IMR-90 (cell line): ENCODE measurements at regions not wholly inside any gene's neighbourhood (a gene's known extent, or its start where the extent isn't known, plus 50 kb on each side); places are given as distances from the start of the nearest gene placed in this dataset.

Experiments
- ATAC-seq: fragments of 200-7000 bp; cut with Tn5 transposase; 2 replicates; pipeline ENCODE4 v1.9.1; 2020; ENCODE audit warnings: low read depth, mild to moderate bottlenecking, moderate library complexity
- BruUV-seq: library from RNA; stranded (reverse); fragments of 400-500 nt; replicated peaks from 2 replicates; lab custom pipeline; 2021; lab: Mats Ljungman, UMichigan
- CTCF ChIA-PET: fragments of 300-600 bp; formaldehyde crosslinking; extraction: SDS; loops from one replicate; lab custom pipeline; 2021; ENCODE audit warnings: antibody characterized with exemption; lab: Yijun Ruan, JAX
- POLR2A ChIA-PET: fragments of 300-600 bp; sonication (Branson Sonifier 250); formaldehyde crosslinking; loops from one replicate; lab custom pipeline; 2022; ENCODE audit warnings: antibody characterized with exemption; ENCODE audit not compliant: unreplicated experiment; lab: Charles Lee
- DNase-seq: peaks from one replicate; pipeline ENCODE4 v3.0.0; 2013
- H2AFZ ChIP-seq: replicated peaks from 2 replicates; pipeline ENCODE3; 2013; ENCODE audit warnings: low read length, mild to moderate bottlenecking; ENCODE audit not compliant: poor library complexity
- H2AK5ac ChIP-seq: 2 replicates; pipeline ENCODE4 v1.6.1; 2013; ENCODE audit warnings: low read depth, low read length, inconsistent platforms
- H2AK9ac ChIP-seq: replicated peaks from 2 replicates; pipeline ENCODE3; 2013; ENCODE audit warnings: mild to moderate bottlenecking, low read depth, low read length, moderate library complexity; ENCODE audit not compliant: poor library complexity
- H2BK120ac ChIP-seq: 2 replicates; pipeline ENCODE4 v1.6.1; 2013; ENCODE audit warnings: low read depth, low read length, inconsistent platforms
- H2BK15ac ChIP-seq: 3 replicates; pipeline ENCODE4 v1.6.1; 2013; ENCODE audit warnings: low read depth, low read length, inconsistent platforms
- H2BK20ac ChIP-seq: 2 replicates; pipeline ENCODE4 v1.6.1; 2013; ENCODE audit warnings: low read depth, mild to moderate bottlenecking, inconsistent platforms, low read length, moderate library complexity
- H2BK5ac ChIP-seq: 2 replicates; pipeline ENCODE4 v1.6.1; 2013; ENCODE audit warnings: mild to moderate bottlenecking, low read depth, low read length, inconsistent platforms; ENCODE audit not compliant: poor library complexity, severe bottlenecking
- H3K14ac ChIP-seq: replicated peaks from 2 replicates; pipeline ENCODE4 v1.6.1; 2013; ENCODE audit warnings: low read depth, low read length, inconsistent platforms
- H3K18ac ChIP-seq: 2 replicates; pipeline ENCODE4 v1.6.1; 2013; ENCODE audit warnings: low read depth, low read length, control low read depth
- H3K23ac ChIP-seq: 2 replicates; pipeline ENCODE4 v1.6.1; 2013; ENCODE audit warnings: low read depth, low read length, inconsistent platforms
- H3K27ac ChIP-seq: 2 replicates; pipeline ENCODE4 v1.5.1; 2013; ENCODE audit warnings: mild to moderate bottlenecking, control low read depth, low read length; ENCODE audit not compliant: insufficient read depth
- H3K27me3 ChIP-seq: 2 replicates; pipeline ENCODE4 v1.6.1; 2013; ENCODE audit warnings: low read length; ENCODE audit not compliant: control insufficient read depth, insufficient read depth
- H3K36me3 ChIP-seq: 2 replicates; pipeline ENCODE4 v1.6.1; 2013; ENCODE audit warnings: low read length, mixed read lengths; ENCODE audit not compliant: control insufficient read depth, insufficient read depth
- H3K4ac ChIP-seq: 2 replicates; pipeline ENCODE4 v1.6.1; 2013; ENCODE audit warnings: low read depth, low read length, inconsistent platforms
- H3K4me1 ChIP-seq: 2 replicates; pipeline ENCODE4 v1.6.1; 2013; ENCODE audit warnings: low read length, mixed read lengths; ENCODE audit not compliant: control insufficient read depth, insufficient read depth
- H3K4me2 ChIP-seq: 2 replicates; pipeline ENCODE4 v1.6.1; 2013; ENCODE audit warnings: low read depth, mild to moderate bottlenecking, control low read depth, low read length, moderate library complexity
- H3K4me3 ChIP-seq: 2 replicates; pipeline ENCODE4 v1.5.1; 2013; ENCODE audit warnings: low read depth, mild to moderate bottlenecking, control low read depth, low read length, moderate library complexity; ENCODE audit not compliant: insufficient read depth
- H3K56ac ChIP-seq: 2 replicates; pipeline ENCODE4 v1.6.1; 2013; ENCODE audit warnings: low read length, inconsistent platforms; ENCODE audit not compliant: insufficient read depth; ENCODE audit errors: extremely low read depth
- H3K79me1 ChIP-seq, 2 experiments: 2 replicates each; pipeline ENCODE4 v1.6.1; 2013; ENCODE audit warnings: low read length in 2 of 2, inconsistent platforms in 1 of 2, low read depth in 1 of 2
- H3K9ac ChIP-seq: 2 replicates; pipeline ENCODE4 v1.6.1; 2013; ENCODE audit warnings: low read depth, low read length, control low read depth
- H3K9me1 ChIP-seq: 2 replicates; pipeline ENCODE4 v1.6.1; 2013; ENCODE audit warnings: low read length, inconsistent platforms; ENCODE audit not compliant: insufficient read depth
- H3K9me3 ChIP-seq: 2 replicates; pipeline ENCODE4 v1.6.1; 2013; ENCODE audit warnings: low read length; ENCODE audit not compliant: control insufficient read depth, insufficient read depth
- H4K20me1 ChIP-seq: 2 replicates; pipeline ENCODE4 v1.6.1; 2013; ENCODE audit warnings: low read length, inconsistent platforms; ENCODE audit not compliant: insufficient read depth
- H4K5ac ChIP-seq: 2 replicates; pipeline ENCODE4 v1.6.1; 2013; ENCODE audit warnings: mild to moderate bottlenecking, low read depth, low read length, control low read depth
- H4K8ac ChIP-seq, 2 experiments: 2 replicates each; pipeline ENCODE4 v1.6.1; 2013; ENCODE audit warnings: low read depth in 2 of 2, low read length in 2 of 2, control low read depth in 1 of 2, inconsistent platforms in 1 of 2
- H4K91ac ChIP-seq: 2 replicates; pipeline ENCODE4 v1.6.1; 2013; ENCODE audit warnings: low read depth, low read length, inconsistent platforms; ENCODE audit not compliant: insufficient read depth
- CEBPB ChIP-seq: IDR thresholded peaks from 2 replicates; pipeline ENCODE4 v1.6.1; 2012; ENCODE audit warnings: low read depth, low read length, improper control_type of control experiment
- CHD1 ChIP-seq: IDR thresholded peaks from 2 replicates; pipeline ENCODE4 v1.6.1; 2012; ENCODE audit warnings: low read depth, low read length, improper control_type of control experiment
- NFE2L2 ChIP-seq: fragments of 150-350 bp; IDR thresholded peaks from 2 replicates; pipeline ENCODE4 v1.6.1; 2016; ENCODE audit warnings: low read depth, mild to moderate bottlenecking, low read length
- RAD21 ChIP-seq: IDR thresholded peaks from 2 replicates; pipeline ENCODE4 v1.6.1; 2012; ENCODE audit warnings: low read length, improper control_type of control experiment
- SMC3 ChIP-seq: fragments of 150-350 bp; IDR thresholded peaks from 2 replicates; pipeline ENCODE4 v1.6.1; 2016; ENCODE audit warnings: low read depth, mild to moderate bottlenecking, antibody characterized with exemption, low read length, moderate library complexity
- dilution Hi-C: fragments of 300-500 bp; cut with HindIII; formaldehyde crosslinking; loops from one replicate; pipeline ENCODE4 v1.14.3; 2018; ENCODE audit warnings: low sequenced_read_pairs; ENCODE audit not compliant: unreplicated experiment
- in situ Hi-C: fragments of 300-500 bp; cut with MboI; formaldehyde crosslinking; loops from 3 replicates; pipeline ENCODE4 v1.14.3; 2019; ENCODE audit warnings: low sequenced_read_pairs, inconsistent platforms, mixed read lengths
- intact Hi-C: fragments of 100-400 bp; cut with micrococcal nuclease; formaldehyde crosslinking; loops from 2 replicates; pipeline ENCODE4 v1.10.0; 2022

DNA sequence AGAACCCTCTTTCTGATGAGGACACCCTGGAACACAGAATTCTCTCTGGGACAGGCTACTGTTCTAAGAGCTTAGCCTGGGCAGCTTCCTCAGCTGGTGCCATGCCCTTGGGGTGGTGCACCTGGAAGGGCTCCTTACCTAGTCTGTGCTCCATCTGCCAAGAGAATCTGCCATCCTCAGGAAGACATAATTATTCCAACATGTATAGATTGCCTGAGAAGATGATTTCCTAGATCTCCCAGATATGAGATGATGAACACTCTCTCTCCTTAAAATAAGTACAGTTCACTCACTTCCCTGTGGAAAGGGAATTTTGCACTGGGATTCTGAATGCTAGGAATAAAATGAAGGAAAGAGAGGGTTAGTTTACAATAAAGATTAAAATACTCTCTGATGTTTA is 87.6 kb downstream of the NENF start:
- ATAC-seq, result no peak
- CTCF ChIA-PET, result no interaction called here
- no TSS peak for BruUV-seq

More for the DNA sequence above, 87.6 kb downstream of the NENF start:
- H4K5ac ChIP-seq, result no peak overlapping the region
- no peak overlapping the region for H2BK20ac ChIP-seq
- H3K23ac ChIP-seq, result no peak overlapping the region
- intact Hi-C loops (loop anchor here (5.0 kb wide), 1 partner anchor 37 kb away; no protein-coding TSS in a partner anchor), in situ Hi-C loops (no loop called here), dilution Hi-C loops (no loop called here)
- H2BK120ac ChIP-seq, result no peak overlapping the region
- no peak for TF ChIP-seq SMC3
- TF ChIP-seq CHD1, result no peak
- no peak for TF ChIP-seq RAD21
- no peak for TF ChIP-seq NFE2L2
- TF ChIP-seq CEBPB, result no peak
- no peaks in the 10 kb centered on the region for H3K9me3 ChIP-seq
- H2AFZ ChIP-seq, result no peak overlapping the region
- H3K9me1 ChIP-seq, result 0 out of 2 replicates have a peak, but pooled peaks cover 10% of the 10 kb centered on the region
- no peaks in the 10 kb centered on the region for H3K27me3 ChIP-seq
- H3K4me2 ChIP-seq, result no peak overlapping the region
- no peak overlapping the region for H4K91ac ChIP-seq
- no peak overlapping the region for H2AK5ac ChIP-seq
- no peak for DNase-seq
- POLR2A ChIA-PET, result no interaction called here
- no peak overlapping the region for H4K8ac ChIP-seq
- H4K20me1 ChIP-seq, result no peaks in the 10 kb centered on the region
- H3K9ac ChIP-seq, result no peak overlapping the region
- no peak overlapping the region for H3K14ac ChIP-seq
- H3K79me1 ChIP-seq, result no peaks in the 10 kb centered on the region
- H2AK9ac ChIP-seq, result no peak overlapping the region
- no peaks in the 10 kb centered on the region for H3K36me3 ChIP-seq
- H2BK5ac ChIP-seq, result no peak overlapping the region
- no peak overlapping the region for H3K4ac ChIP-seq
- no peak overlapping the region for H3K56ac ChIP-seq
- no peak overlapping the region for H3K18ac ChIP-seq
- H3K27ac ChIP-seq, result no peak overlapping the region
- peaks cover 4% of the 10 kb centered on the region for H3K4me1 ChIP-seq
- H2BK15ac ChIP-seq, result no peak overlapping the region
- H3K4me3 ChIP-seq, result no peak overlapping the region
